Left lobe of liver (tissue), 2 donors: ENCODE measurements at regions not wholly inside any gene's neighbourhood (a gene's known extent, or its start where the extent isn't known, plus 50 kb on each side); places are given as distances from the start of the nearest gene placed in this dataset.

Experiments
- ATAC-seq: fragments of 200-7000 bp; cut with Tn5 transposase; one replicate; pipeline ENCODE4 v1.9.1; 2020; ENCODE audit warnings: mild to moderate bottlenecking, moderate library complexity
- DNase-seq: peaks from one replicate; pipeline ENCODE4 v3.0.0-alpha.2; 2020; ENCODE audit warnings: low spot score
- donor health status: DM: no; HTN: no; CAD: no; lungs with moderate emphysema.
- donor health status: DM: no; HTN: yes; CAD: no.

DNA sequence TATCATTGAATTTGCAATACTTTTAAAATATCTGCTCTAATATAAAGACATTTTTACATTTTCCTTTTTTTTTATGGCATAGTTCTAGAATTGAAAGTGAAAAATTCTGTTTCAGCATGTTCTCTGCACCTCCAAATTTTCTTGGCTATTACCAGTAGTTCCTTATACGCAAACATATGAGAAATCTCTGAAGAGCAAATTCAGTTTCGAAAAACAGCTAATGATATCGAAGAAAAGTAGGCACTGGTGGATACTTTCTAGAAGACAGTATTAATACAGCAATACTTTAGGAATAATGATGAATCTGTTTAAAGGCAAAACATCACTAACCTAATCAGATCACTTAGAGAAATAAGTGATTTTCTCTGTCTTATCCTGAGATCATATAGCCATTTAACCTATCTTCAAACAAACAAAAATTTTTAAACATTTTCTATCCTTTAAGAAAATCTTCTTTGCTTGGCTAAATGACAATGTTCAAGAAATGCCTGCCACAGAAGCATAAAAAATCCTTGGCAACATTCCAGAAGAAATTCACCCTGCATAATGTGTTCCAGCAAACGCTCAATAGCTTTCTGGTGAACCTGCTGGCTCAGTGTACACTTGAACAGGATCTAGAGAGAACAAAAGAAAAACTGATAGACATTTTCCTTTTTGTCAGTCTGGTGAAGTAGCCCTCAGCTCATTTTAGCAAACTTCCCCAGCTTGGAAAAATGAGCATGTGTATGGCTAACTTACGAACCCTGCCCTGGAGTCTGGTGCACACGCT, 51.2 kb upstream of the KLF3 start:
- ATAC-seq: no peak
- no peak for DNase-seq
